ENCODE measurements at regions not wholly inside any gene's neighbourhood (a gene's known extent, or its start where the extent isn't known, plus 50 kb on each side); places are given as distances from the start of the nearest gene placed in this dataset.

DNA sequence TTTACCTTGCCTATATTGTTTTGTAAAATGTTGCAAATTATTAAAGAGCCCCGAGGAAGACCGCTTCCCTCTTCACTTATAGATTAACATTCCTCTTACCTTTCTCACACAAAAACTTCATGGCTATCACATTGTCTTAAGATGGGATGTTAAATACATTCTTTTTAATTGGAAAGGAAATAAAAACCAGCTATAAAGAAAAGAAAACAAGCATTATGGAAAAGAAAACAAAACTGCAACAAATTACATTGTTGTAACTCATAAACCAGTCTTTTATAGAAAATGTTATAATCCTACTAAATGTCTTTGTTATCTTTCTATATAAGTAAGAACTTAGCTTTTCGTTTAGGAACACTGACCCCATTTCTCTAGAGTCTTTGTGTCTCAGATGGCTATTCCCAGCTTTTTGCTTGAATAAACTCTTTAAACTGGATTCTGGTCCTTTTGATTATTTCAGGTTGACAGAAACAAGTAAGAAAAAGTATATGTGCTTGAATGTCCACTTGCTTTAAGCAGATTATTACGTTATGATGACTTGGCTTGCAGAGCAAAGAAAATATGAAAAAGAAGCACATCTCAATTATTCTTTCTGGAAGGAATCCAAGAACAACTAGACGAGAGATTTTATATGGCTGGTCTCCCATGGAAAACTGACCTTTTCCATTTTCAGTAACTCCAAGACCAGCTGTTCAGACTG lies 128.2 kb downstream of the AKR1D1 start:
- TF ChIP-seq, protein P1, sequence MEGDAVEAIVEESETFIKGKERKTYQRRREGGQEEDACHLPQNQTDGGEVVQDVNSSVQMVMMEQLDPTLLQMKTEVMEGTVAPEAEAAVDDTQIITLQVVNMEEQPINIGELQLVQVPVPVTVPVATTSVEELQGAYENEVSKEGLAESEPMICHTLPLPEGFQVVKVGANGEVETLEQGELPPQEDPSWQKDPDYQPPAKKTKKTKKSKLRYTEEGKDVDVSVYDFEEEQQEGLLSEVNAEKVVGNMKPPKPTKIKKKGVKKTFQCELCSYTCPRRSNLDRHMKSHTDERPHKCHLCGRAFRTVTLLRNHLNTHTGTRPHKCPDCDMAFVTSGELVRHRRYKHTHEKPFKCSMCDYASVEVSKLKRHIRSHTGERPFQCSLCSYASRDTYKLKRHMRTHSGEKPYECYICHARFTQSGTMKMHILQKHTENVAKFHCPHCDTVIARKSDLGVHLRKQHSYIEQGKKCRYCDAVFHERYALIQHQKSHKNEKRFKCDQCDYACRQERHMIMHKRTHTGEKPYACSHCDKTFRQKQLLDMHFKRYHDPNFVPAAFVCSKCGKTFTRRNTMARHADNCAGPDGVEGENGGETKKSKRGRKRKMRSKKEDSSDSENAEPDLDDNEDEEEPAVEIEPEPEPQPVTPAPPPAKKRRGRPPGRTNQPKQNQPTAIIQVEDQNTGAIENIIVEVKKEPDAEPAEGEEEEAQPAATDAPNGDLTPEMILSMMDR (IDR thresholded peaks at IDR 0.05) = no peak
- TF ChIP-seq, protein P2, sequence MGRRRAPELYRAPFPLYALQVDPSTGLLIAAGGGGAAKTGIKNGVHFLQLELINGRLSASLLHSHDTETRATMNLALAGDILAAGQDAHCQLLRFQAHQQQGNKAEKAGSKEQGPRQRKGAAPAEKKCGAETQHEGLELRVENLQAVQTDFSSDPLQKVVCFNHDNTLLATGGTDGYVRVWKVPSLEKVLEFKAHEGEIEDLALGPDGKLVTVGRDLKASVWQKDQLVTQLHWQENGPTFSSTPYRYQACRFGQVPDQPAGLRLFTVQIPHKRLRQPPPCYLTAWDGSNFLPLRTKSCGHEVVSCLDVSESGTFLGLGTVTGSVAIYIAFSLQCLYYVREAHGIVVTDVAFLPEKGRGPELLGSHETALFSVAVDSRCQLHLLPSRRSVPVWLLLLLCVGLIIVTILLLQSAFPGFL (CRISPR knock-in tag; IDR thresholded peaks at IDR 0.05; ENCODE audit: borderline replicate concordance) = no peak
- TF ChIP-seq TCF7 (CRISPR knock-in tag; IDR thresholded peaks at IDR 0.05; ENCODE audit: low read depth) (no peak), CREB1 (CRISPR knock-in tag; IDR thresholded peaks at IDR 0.05) (no peak), ZNF121 (CRISPR knock-in tag; IDR thresholded peaks at IDR 0.05) (no peak), ZNF317 (CRISPR knock-in tag; IDR thresholded peaks at IDR 0.05; ENCODE audit: borderline replicate concordance, low read depth) (no peak), NR3C1 (CRISPR knock-in tag; conservative IDR thresholded peaks at IDR 0.05; ENCODE audit: low read depth) (no peak)
- TF ChIP-seq, protein P3, sequence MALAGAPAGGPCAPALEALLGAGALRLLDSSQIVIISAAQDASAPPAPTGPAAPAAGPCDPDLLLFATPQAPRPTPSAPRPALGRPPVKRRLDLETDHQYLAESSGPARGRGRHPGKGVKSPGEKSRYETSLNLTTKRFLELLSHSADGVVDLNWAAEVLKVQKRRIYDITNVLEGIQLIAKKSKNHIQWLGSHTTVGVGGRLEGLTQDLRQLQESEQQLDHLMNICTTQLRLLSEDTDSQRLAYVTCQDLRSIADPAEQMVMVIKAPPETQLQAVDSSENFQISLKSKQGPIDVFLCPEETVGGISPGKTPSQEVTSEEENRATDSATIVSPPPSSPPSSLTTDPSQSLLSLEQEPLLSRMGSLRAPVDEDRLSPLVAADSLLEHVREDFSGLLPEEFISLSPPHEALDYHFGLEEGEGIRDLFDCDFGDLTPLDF (CRISPR knock-in tag; IDR thresholded peaks at IDR 0.05) = no peak
- TF ChIP-seq, protein P4, sequence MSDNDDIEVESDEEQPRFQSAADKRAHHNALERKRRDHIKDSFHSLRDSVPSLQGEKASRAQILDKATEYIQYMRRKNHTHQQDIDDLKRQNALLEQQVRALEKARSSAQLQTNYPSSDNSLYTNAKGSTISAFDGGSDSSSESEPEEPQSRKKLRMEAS (CRISPR knock-in tag; IDR thresholded peaks at IDR 0.05) = no peak
- TF ChIP-seq, protein P5, sequence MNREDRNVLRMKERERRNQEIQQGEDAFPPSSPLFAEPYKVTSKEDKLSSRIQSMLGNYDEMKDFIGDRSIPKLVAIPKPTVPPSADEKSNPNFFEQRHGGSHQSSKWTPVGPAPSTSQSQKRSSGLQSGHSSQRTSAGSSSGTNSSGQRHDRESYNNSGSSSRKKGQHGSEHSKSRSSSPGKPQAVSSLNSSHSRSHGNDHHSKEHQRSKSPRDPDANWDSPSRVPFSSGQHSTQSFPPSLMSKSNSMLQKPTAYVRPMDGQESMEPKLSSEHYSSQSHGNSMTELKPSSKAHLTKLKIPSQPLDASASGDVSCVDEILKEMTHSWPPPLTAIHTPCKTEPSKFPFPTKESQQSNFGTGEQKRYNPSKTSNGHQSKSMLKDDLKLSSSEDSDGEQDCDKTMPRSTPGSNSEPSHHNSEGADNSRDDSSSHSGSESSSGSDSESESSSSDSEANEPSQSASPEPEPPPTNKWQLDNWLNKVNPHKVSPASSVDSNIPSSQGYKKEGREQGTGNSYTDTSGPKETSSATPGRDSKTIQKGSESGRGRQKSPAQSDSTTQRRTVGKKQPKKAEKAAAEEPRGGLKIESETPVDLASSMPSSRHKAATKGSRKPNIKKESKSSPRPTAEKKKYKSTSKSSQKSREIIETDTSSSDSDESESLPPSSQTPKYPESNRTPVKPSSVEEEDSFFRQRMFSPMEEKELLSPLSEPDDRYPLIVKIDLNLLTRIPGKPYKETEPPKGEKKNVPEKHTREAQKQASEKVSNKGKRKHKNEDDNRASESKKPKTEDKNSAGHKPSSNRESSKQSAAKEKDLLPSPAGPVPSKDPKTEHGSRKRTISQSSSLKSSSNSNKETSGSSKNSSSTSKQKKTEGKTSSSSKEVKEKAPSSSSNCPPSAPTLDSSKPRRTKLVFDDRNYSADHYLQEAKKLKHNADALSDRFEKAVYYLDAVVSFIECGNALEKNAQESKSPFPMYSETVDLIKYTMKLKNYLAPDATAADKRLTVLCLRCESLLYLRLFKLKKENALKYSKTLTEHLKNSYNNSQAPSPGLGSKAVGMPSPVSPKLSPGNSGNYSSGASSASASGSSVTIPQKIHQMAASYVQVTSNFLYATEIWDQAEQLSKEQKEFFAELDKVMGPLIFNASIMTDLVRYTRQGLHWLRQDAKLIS (CRISPR knock-in tag; IDR thresholded peaks at IDR 0.05; ENCODE audit: borderline replicate concordance) = no peak
- TF ChIP-seq, protein P6, sequence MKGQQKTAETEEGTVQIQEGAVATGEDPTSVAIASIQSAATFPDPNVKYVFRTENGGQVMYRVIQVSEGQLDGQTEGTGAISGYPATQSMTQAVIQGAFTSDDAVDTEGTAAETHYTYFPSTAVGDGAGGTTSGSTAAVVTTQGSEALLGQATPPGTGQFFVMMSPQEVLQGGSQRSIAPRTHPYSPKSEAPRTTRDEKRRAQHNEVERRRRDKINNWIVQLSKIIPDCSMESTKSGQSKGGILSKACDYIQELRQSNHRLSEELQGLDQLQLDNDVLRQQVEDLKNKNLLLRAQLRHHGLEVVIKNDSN (CRISPR knock-in tag; IDR thresholded peaks at IDR 0.05) = no peak
- TF ChIP-seq, protein P7, sequence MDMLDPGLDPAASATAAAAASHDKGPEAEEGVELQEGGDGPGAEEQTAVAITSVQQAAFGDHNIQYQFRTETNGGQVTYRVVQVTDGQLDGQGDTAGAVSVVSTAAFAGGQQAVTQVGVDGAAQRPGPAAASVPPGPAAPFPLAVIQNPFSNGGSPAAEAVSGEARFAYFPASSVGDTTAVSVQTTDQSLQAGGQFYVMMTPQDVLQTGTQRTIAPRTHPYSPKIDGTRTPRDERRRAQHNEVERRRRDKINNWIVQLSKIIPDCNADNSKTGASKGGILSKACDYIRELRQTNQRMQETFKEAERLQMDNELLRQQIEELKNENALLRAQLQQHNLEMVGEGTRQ (CRISPR knock-in tag; IDR thresholded peaks at IDR 0.05) = no peak
